ENCODE measurements at regions not wholly inside any gene's neighbourhood (a gene's known extent, or its start where the extent isn't known, plus 50 kb on each side); places are given as distances from the start of the nearest gene placed in this dataset.
"Not testable (repeated sequence)": the region's sequence is repeated elsewhere in the genome, so short reads cannot be mapped to it uniquely, and the experiment has no call there.

DNA sequence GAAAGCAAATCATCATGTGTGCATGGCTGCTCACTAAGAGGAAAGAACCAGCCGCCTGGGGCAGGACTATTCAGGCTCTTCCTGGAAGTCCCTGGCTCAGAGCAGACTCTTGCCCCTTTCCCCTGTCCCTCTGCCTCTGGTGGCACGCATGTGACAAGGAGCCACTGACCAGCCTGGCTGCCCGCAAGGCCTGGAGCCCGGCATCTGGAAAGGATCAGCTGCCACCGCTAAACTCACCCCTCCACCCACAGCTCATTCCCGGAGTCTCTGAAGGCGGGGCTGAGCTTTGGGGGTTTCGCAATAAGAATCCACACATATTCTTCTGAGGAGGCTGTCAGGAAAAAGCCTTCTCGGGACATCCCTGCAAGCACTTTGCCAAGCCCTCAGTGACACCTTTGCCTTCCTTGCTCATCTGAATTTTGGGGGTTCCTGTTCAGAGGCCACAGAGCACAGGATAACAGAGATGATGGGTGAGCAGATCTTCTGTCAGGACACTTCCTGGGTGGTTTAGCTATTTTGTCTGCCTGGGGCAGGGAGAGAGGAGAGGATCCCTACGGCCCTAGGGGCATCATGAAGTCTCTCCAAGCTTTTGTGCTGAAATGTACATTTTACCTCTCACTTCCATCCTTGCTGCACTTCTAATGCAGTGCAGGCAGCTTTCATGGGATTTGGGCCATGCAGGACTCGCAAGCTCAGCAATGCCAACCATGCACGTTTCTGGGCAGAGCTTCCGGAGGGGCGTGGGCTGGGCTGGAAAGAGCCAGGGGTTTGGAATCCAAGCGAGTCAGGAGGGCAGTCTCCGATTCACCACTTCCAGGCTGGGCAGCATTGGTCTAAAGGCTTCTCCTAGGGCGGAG is 124.8 kb upstream of the MAP1LC3B2 start:
- peak; percentile 85 for DNase-seq

GRCh38 chr12:116435984-116436383 is 123.2 kb upstream of the MAP1LC3B2 start:
- no peak for DNase-seq

DNA sequence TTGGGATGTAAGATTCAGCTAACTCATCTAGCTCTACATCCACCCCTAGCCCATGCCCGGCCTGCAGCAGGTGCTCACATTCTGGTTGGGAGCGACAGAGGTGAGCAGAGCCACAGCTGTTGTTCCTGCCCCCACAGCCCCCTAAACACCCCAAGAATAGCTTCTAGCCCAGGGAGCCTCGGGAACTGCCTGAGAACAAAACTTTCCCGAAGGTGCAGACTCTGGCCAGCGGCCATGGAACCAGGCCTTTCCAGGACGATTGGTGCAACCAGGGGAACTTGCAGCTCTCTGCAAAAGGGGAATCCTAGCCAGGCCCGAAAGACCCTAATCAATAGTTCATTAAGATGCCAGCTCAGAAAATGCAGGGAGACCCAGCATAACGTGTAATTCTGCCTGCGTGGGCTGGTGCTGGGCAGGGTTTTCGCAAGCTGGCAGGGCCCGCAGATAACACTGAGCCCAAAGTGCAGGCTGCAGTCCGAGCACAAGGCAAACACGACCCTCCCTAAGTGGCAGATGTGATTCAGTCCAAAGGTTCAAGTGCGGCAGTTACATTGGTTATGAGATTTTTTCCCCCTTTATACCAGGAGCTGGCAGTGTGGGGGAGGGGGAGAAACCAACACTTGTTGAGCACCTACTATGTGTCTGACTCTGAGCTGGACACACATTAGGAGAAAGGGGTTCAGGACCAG is 122.5 kb upstream of the MAP1LC3B2 start:
- DNase-seq, result no peak

- peak; percentile 29 for DNase-seq
Measured at GRCh38 chr12:116441292-116441691, 117.9 kb upstream of the MAP1LC3B2 start.

GRCh38 chr12:116442304-116442703 is 116.9 kb upstream of the MAP1LC3B2 start:
- no peak for DNase-seq

GRCh38 chr12:116442946-116443345 is 116.2 kb upstream of the MAP1LC3B2 start:
- no peak for DNase-seq

GRCh38 chr12:116443821-116444589 is 115.2 kb upstream of the MAP1LC3B2 start:
- peak; percentile 45 for DNase-seq

DNA sequence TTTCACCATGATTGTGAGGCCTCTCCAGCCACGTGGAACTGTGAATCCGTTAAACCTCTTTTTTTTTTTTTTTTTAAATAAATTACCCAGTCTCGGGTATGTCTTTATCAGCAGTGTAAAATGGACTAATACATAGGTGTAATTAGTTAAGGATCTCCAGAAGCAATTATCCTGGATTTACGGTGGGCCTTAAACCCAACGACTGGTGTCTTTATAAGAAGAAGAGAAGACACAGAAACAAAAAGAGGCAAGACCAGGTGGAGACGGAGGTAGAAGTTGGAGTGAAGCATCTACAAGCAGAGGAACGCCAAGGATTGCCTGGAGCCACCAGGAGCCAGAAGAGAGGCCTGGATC is 114.6 kb upstream of the MAP1LC3B2 start:
- DNase-seq, result no peak

GRCh38 chr12:116448165-116448739 is 110.9 kb upstream of the MAP1LC3B2 start:
- DNase-seq, result no peak

DNA sequence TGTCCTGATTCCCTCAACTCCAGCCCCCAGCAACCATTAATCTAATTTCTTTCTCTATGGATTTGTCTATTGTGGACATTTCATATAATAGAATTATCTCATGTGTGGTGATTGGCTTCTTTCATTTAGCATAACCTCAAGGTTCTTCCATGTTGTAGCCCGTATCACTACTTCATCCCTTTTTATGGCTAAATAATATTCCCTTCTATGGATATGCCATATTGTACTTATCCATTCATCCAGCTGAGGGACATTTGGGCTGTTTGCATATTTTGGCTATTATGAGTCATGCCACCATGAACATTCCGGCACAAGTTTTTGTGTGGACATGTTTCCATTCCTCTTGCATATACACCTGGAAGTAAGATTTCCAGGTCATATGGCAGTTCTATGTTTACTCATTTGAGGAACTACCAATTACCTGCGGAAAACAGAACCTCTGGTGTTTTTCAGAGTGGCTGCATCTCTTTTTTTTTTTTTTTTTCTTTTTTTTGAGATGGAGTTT is 108.7 kb upstream of the MAP1LC3B2 start:
- DNase-seq, result no peak

- DNase-seq, result not testable (repeated sequence)
Measured at GRCh38 chr12:116452975-116453374, 106.2 kb upstream of the MAP1LC3B2 start.

GRCh38 chr12:116453631-116454030 is 105.5 kb upstream of the MAP1LC3B2 start:
- DNase-seq, result no peak

DNA sequence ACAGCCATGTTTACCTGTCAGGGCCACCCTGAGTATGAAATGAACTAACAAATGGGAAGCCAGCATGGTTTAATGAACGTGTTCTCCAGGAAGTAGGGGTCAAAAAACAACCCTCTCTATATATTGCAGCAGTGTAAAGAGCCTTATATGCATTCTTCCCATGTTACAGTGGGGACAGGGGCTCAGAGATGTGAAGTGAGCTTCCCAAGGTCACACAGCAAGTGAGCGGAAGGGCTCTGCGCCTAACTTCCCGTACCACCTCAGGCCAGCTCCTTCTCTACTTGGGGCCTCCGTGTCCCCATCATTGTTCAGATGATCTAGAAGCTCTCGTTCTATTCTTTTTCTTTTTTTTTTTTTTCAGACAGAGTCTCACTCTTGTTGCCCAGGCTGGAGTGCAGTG is 105.1 kb upstream of the MAP1LC3B2 start:
- DNase-seq, result no peak

DNA sequence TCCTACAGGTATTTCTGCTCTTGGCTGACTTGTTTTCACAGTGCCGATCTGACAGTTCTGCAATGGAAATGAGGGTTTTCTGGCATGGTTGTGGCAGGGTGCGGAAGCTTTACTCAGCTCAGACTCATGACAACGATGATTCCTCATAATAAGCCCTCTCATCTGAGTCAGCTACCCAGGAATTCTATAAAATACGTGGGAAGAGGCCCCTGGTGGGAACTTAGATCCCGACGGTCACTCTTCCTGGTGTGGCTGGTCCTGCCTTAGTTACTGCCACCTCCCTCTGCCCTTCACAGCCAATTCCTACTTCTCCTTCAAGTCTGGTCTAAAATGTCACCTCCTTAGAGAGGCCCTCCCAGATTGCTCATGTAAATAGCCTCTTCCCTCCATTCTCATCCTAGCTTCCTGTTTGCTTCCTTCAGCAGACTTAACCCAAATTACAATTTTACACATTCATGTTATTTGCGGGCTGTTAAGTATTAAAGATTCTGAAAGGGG is 104.2 kb upstream of the MAP1LC3B2 start:
- DNase-seq, result no peak

DNA sequence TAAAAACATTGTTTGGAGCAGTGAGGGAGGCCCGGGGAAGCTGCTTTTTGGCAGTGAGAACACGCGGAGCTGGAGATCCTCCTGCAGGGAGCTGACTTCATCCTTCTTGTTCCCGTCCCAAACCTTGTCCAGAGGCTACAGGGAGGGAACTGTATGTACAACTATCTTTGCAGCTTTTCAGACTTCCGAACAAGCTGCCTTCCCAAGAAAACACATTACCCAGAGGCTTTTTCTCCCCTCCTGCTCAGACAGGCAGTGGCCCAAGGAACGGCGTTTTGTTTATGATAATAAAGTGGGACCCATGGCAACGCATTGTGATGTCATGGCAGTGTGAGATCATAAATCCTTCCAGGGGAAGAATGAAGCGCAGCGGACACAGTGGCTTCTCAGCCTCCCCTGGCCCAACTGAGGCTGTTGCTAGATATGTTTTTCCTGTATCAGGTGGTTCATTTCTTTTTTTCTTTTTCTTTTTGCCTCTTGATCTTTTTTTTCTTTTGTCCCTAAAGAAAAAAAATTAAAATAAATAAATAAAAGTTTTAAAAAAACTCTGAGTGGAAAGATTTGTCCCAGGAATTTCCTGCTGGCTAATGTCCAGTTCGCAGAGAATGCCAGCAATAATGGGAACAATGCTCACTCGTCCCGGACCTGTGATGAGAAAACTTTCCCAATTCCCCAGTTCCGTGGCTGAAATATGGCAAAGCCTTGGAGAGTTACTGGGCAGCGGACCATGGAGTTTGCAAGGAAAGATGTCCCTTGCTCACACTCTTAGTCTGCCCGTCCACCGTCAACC is 103.4 kb upstream of the MAP1LC3B2 start:
- DNase-seq, result no peak

DNA sequence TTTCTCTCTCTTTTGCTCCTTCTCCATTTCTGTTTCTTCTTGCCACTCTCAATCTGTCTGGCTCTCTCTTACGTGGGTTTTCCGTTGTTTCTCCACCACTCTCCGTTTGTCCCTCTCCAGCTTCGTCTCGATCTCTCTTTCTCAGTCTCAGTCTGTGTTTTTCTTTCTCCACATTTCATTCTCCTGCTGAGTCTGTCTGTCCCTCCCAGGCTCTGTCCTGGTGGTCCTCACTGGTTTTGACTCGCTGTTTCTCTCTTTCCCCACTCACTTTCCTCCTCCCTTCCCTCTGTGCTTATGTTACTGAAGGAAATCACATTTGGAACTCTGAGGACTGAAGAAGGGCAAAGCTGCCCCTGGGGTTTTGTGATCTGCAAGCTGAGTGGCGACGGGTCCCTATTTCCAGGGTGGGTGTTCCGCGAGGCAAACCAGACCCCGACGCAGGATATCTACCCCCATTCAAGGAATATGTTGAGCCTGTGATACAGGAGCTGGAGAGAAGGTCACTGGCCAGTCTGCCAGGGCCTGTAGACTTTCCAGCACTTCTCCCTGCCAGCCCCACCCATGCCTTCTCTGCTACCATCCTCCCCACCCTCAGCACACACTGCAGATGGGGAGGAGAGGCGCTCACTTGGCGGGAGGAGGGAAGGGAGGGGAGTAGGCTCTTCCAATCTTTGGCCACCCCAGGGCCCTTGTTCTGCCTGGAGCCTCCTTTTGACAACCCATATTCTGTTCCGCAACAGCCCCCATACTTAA is 102.7 kb upstream of the MAP1LC3B2 start:
- no peak for DNase-seq

DNA sequence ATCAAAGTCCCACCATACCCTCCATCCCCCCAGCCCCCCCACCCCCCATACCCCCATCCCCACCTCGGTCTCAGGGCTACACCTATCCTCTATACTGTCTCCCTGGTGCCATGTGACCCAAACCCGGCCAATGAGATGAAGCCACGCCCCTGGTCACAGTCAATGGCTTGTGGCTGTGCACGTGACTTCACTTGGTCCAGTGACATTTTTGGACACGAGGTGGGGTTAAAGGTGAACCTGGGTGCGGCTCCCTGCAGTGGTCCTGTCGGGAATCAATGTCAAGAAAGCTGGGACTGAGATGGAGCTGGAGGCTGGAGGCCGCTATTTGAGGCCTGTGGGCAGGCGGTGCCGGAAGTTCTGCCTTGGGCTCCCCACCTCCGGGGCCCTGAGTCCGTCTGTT is 100.7 kb upstream of the MAP1LC3B2 start:
- DNase-seq, result no peak

GRCh38 chr12:116459011-116459875 is 99.9 kb upstream of the MAP1LC3B2 start:
- DNase-seq, result no peak

DNA sequence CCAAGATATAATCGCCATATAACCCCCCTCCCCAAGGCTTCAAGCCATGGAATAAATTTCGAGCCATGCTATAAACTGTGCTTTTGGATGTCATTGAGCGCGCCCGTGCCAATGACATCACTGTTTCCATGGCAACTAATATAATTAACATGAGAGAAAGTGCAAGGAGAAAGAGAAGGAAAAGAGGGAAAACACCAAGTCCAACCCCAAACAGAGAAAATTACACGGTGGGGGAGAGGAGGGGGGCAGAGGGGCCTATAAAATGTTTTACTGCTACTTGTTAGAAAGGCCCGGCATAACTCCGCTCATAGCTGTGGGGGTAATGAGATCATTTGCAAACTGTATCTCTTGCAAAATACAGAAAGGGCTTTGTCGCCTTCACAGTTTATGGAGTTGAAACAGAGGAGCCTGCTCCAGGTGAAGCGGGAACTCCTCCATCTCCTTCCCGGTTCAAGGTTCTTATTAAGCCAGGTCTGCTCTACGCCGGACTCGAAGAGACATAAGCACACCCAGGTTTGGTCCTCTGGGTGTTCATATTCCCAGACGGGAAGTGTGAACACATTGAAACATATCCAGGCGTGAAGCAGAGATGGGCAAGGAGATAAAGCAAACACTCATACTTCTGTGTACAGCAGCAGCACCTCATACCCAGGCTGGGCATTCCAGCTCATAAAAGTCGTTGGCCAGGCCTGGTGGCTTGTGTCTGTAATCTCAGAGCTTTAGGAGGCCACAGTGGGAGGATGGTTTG is 99.1 kb upstream of the MAP1LC3B2 start:
- DNase-seq, result no peak

Data from OCI-M1 (cell line).